NOMO-1 treated with DMSO at 0.1 percent for 48 hours (cell line): ENCODE measurements at regions not wholly inside any gene's neighbourhood (a gene's known extent, or its start where the extent isn't known, plus 50 kb on each side); places are given as distances from the start of the nearest gene placed in this dataset.

ENCODE experiments used
- DNase-seq: peaks from one replicate; lab custom pipeline; 2025; ENCODE audit not compliant: unreplicated experiment; lab: John Stamatoyannopoulos, UW

DNA sequence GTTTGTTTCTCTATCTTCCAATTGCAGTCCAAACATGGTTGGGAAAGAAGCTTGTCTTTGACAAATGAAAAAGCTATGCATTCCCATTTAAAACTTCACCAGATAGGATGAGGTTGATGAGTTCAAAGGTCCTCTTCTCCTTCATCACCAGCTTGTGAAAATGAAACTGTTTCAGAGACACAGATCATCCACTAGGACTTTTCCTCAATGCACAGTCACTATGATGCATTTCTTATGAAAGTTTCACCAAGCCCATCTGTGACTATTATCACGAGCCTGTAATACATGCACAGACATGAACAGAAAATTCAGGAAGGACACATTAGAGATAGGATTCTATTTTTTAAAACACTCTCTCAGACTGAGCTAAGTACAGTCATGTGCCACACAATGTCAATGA lies 644.4 kb downstream of the PLCL1 start:
- DNase-seq, result no peak

- DNase-seq, result no peak
Measured at GRCh38 chr2:198444800-198445287, 640.5 kb downstream of the PLCL1 start.

GRCh38 chr2:198441901-198442300 lies 637.5 kb downstream of the PLCL1 start:
- DNase-seq, result no peak

- DNase-seq, result no peak
Measured at GRCh38 chr2:198441246-198441645, 636.9 kb downstream of the PLCL1 start.

DNA sequence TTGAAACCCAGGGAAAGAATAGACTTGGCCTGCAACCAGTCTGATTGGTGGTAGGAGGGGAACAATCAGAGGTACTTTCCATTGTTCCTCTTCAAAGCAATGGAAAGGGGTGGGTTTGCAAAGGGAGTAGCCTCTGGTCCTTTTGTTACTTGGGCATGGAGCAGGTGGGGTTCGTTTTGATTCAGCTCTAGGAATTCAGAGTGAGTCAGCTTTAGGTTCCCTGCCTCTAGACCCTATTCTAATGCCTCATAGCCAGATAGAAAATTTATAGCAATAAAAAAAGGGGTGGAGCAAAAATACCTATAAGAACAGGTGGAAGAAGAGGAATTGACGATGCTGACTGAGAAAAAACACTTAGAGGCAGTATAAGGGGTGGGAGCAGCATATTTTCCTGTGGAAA lies 636.4 kb downstream of the PLCL1 start:
- DNase-seq, result no peak

DNA sequence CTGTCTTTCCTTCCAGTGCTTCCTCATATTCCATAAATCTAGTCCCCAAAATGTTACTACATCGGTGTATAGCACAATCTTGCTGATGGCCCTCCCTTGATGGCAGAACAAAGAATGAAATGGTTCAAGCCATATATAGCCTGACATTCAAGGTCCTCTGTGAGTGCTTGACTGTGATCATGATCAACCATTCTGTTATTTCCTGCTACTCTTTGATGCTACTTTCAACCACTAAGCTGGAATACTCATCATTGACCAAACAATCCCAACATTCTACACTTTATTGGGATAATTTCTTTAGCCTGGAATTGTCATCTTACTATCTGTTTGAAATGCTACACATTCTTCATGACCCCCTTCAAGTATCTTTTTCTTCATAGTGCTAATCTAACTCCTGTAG lies 633.9 kb downstream of the PLCL1 start:
- no peak for DNase-seq

- DNase-seq, result no peak
Measured at GRCh38 chr2:198424112-198424511, 619.7 kb downstream of the PLCL1 start.

DNA sequence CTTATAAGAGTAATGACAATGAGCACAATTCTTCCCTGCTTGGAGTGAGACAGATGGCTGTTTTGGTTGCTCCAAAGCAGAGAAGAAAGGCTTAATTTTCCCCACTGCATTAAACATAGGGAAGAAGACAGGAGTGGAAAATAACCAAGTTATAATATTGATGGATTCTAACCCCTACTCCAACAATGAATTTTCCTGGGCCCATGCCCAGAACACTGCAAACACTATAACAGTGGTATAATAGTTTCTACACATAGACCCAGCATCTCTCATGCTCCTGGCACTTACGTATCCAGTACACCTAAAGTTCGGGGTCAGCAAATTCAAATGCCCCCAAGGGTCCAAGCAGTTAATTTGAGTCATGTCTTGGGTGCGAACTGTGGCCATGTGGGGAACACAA lies 613.4 kb downstream of the PLCL1 start:
- no peak for DNase-seq

GRCh38 chr2:198414976-198415375 lies 610.6 kb downstream of the PLCL1 start:
- no peak for DNase-seq

DNA sequence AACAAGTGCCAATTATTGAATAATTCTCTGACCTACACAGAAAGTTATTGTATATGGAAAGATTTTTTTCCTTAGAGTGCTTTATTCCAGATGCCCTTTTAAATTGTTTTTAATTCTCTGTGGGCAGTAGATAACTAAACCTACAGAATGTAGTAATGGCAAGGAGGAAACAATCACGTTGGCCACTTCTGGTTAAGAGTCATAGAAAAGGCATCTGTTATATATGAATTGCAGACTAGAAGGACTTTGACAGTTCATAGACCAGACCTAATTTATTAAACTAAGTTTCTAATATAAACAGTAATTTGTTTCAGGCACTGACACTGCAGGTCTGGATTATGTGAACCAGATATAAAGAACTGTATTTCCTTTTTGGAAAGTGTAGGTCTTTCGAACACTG lies 607.5 kb downstream of the PLCL1 start:
- DNase-seq, result no peak

GRCh38 chr2:198408171-198408570 lies 603.8 kb downstream of the PLCL1 start:
- DNase-seq, result no peak

DNA sequence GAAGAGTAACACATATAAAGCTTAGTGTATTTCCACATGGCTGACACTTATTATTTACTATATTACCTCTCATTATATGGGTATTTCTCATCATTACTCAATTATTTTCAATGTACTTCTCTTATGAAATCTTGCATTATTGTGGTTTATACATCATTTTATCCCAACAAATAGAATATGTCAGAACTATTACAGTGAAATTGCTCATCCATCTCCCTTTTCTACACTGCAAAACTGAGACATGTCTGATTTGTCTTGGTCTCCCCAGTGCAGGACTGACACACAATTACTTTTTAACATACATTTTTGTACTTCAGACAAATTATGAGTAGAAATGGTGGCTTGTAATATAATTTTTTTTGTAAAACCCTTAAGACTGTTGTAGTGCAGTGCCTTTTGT lies 600.9 kb downstream of the PLCL1 start:
- DNase-seq, result no peak

DNA sequence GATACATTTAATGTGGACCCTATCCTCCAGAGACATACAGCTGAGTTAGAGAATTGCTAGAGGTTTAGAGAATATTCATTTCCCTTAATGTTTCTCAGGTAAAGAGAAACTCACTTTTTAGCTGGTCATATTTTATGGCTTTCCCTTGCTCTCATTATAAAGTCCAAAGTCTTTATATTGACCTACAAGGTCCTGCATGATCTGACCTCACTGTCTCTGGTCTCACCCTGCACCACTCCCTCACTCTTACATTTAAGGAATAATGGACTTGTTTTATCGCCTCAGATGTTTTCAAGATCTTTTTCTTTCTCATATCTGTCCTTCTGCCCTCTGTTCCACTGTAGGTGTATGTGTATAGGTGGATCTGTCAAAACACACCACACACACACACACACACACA lies 597.3 kb downstream of the PLCL1 start:
- DNase-seq, result no peak

DNA sequence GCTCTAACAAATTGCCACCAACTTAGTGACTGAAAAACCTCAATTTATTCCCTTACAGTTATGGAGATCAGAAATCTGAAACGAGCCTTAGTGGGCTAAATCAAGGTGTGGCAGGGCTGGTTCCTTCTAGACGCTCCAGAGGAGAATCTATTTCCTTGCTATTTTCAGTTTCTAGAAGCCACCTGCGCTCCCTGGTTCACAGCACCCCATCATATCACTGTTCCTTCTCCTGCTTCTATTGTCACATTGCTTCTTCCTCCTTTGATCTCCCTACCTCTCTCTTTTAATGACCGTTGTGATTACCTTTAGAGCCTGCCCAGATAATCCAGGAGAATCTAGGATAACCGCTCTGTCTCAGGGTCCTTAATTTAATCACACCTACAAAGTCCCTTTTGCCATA lies 596.6 kb downstream of the PLCL1 start:
- DNase-seq, result no peak

DNA sequence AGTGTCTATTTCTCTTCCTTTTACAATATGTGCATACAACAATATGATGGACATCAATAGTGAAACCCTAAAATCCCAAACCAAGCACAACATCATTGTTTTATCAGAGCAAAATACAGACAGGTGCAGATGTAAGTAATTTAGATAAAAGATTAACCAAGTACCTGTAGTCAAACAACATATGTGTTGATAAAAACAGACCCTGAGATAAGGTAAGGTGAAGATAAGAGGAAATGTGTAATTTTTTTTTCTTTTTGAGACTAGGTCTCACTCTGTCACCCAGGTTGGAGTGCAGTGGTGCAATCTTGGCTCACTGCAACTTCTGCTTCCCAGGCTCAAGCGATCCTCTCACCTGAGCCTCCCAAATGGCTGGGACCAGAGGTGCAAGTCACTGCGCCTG lies 589.8 kb downstream of the PLCL1 start:
- no peak for DNase-seq

GRCh38 chr2:198390670-198391069 lies 586.3 kb downstream of the PLCL1 start:
- no peak for DNase-seq

GRCh38 chr2:198387677-198388076 lies 583.3 kb downstream of the PLCL1 start:
- no peak for DNase-seq

DNA sequence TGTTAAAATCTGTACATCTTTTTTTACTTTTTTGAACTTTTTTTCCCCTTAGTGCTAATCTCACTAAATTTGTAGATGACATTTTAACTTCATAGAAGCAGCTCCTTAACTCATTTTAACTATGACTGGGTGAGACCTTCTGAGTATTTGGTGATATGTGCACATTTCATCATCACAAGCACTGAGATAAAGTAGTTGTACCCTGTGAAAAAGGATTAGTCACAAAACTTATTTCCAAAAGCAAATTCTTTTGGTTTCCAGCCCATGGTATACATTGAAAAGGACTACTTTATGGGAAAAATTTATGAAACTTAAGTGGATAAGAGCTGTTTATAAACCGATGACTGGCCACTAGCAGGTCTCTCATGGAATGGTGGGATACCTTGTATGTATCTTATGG lies 581.5 kb downstream of the PLCL1 start:
- no peak for DNase-seq

DNA sequence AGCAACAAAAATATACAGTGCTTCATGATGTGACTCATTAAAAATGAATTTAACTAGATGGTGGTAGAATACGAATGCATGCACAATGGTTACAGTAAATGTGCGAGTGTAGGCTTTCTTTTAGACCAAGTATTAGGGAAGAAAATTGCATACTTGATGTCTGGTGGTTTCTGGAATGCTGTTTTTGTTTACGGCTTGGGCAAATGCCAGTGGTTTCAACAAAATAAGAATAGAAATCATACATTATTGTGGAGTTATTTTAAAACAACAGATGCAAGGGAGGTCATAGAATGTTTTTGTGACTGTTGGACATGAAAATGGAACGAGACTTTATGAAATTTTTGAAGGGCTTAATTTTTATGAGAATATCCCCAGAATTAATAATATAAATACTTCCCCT lies 580.9 kb downstream of the PLCL1 start:
- DNase-seq, result no peak

DNA sequence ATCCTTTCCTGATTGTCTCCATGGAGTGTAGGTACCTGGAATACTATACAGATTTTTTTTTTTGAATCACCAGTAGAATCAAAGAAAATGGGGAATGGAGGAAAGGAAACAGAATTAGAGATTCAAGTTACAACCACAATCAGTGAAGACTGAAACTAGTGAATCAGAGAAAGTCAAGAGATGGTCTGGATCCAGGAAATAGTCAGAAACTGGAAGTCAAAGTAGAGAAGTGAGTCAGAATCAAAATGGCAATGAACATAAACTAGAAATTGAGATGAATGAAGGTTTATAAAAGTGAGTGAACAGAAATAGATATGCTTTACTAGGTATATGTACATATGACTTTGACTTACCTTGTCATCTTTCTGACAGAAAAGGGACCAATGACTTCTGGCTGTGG lies 579.0 kb downstream of the PLCL1 start:
- no peak for DNase-seq

- no peak for DNase-seq
Measured at GRCh38 chr2:198382811-198383210, 578.4 kb downstream of the PLCL1 start.

DNA sequence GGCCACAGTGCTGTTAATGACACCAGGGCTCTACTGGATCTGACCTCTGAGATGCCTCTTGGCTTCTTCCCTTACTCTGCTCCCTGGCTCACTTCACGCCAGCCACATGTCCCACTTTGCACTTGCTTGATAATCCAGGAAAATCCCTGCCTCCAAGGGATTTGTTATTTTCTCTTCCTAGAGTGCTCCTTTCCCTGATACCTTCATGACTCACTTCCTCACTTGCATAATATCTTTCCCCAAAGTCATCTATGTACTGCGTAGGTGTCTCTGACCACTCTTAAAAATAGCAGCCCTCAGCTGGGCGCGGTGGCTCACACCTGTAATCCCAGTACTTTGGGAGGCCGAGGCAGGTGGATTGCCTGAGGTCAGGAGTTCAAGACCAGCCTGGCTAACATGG lies 572.3 kb downstream of the PLCL1 start:
- no peak for DNase-seq

GRCh38 chr2:198375083-198375410 lies 570.7 kb downstream of the PLCL1 start:
- DNase-seq, result no peak
